H9 (cell line): ENCODE measurements at regions not wholly inside any gene's neighbourhood (a gene's known extent, or its start where the extent isn't known, plus 50 kb on each side); places are given as distances from the start of the nearest gene placed in this dataset.

ENCODE experiments used
- DNase-seq: peaks from one replicate; pipeline ENCODE4 v3.0.0-alpha.2; 2017
- H2AFZ ChIP-seq: one replicate; pipeline ENCODE4 v1.6.1; 2013; ENCODE audit warnings: mild to moderate bottlenecking, low read length, control low read depth, moderate library complexity
- H2AK5ac ChIP-seq: 2 replicates; pipeline ENCODE4 v1.6.1; 2013; ENCODE audit warnings: low read length, control low read depth, mixed read lengths; ENCODE audit not compliant: insufficient read length
- H2BK120ac ChIP-seq: one replicate; pipeline ENCODE4 v1.6.1; 2013; ENCODE audit warnings: low read depth, mild to moderate bottlenecking, low read length, control low read depth, inconsistent platforms; ENCODE audit not compliant: poor library complexity, severe bottlenecking
- H2BK12ac ChIP-seq: 2 replicates; pipeline ENCODE4 v1.6.1; 2013; ENCODE audit warnings: low read length, control low read depth, mixed read lengths, low read depth; ENCODE audit not compliant: insufficient read length
- H2BK15ac ChIP-seq: 2 replicates; pipeline ENCODE4 v1.6.1; 2013; ENCODE audit warnings: low read depth, low read length, control low read depth
- H2BK20ac ChIP-seq: one replicate; pipeline ENCODE4 v1.6.1; 2013; ENCODE audit warnings: low read depth, mild to moderate bottlenecking, low read length, control low read depth, inconsistent platforms; ENCODE audit not compliant: poor library complexity, severe bottlenecking
- H2BK5ac ChIP-seq: 2 replicates; pipeline ENCODE4 v1.6.1; 2013; ENCODE audit warnings: low read length, control low read depth, mixed read lengths; ENCODE audit not compliant: insufficient read length
- H3K14ac ChIP-seq: 2 replicates; pipeline ENCODE4 v1.6.1; 2013; ENCODE audit warnings: low read length, control low read depth; ENCODE audit not compliant: insufficient read depth
- H3K18ac ChIP-seq: 2 replicates; pipeline ENCODE4 v1.6.1; 2013; ENCODE audit warnings: low read depth, mild to moderate bottlenecking, mixed read lengths, low read length, control low read depth; ENCODE audit not compliant: insufficient read length
- H3K23ac ChIP-seq: 2 replicates; pipeline ENCODE4 v1.6.1; 2013; ENCODE audit warnings: low read length, control low read depth, mixed read lengths, low read depth; ENCODE audit not compliant: insufficient read length
- H3K23me2 ChIP-seq: 2 replicates; pipeline ENCODE4 v1.6.1; 2013; ENCODE audit warnings: low read depth, mild to moderate bottlenecking, mixed read lengths, low read length, control low read depth; ENCODE audit not compliant: insufficient read length, poor library complexity, severe bottlenecking
- H3K27ac ChIP-seq: 2 replicates; pipeline ENCODE4 v1.5.1; 2013; ENCODE audit warnings: low read length, control low read depth, mixed read lengths, low read depth; ENCODE audit not compliant: insufficient read length
- H3K27me3 ChIP-seq: 2 replicates; pipeline ENCODE4 v1.6.1; 2013; ENCODE audit warnings: low read length, control low read depth, inconsistent platforms; ENCODE audit not compliant: insufficient read depth
- H3K4ac ChIP-seq: 2 replicates; pipeline ENCODE4 v1.6.1; 2013; ENCODE audit warnings: low read depth, mild to moderate bottlenecking, control low read depth, inconsistent platforms, low read length, moderate library complexity
- H3K4me1 ChIP-seq: 2 replicates; pipeline ENCODE4 v1.6.1; 2013; ENCODE audit warnings: low read length, control low read depth, inconsistent platforms; ENCODE audit not compliant: insufficient read depth
- H3K4me2 ChIP-seq: 2 replicates; pipeline ENCODE4 v1.6.1; 2013; ENCODE audit warnings: low read length, control low read depth, mixed read lengths; ENCODE audit not compliant: insufficient read length, insufficient read depth
- H3K56ac ChIP-seq: 2 replicates; pipeline ENCODE4 v1.6.1; 2013; ENCODE audit warnings: low read depth, mild to moderate bottlenecking, mixed read lengths, low read length, control low read depth; ENCODE audit not compliant: insufficient read length
- H3K79me1 ChIP-seq: 2 replicates; pipeline ENCODE4 v1.6.1; 2013; ENCODE audit warnings: low read depth, mild to moderate bottlenecking, moderate library complexity, low read length, control low read depth, inconsistent platforms; ENCODE audit not compliant: insufficient read depth, poor library complexity, severe bottlenecking
- H3K79me2 ChIP-seq: 2 replicates; pipeline ENCODE4 v1.6.1; 2013; ENCODE audit warnings: low read length, control low read depth, inconsistent platforms; ENCODE audit not compliant: insufficient read depth
- H3K9ac ChIP-seq: 2 replicates; pipeline ENCODE4 v1.6.1; 2013; ENCODE audit warnings: low read length, control low read depth, mixed read lengths; ENCODE audit not compliant: insufficient read length; ENCODE audit errors: extremely low read depth
- H3K9me3 ChIP-seq: one replicate; pipeline ENCODE4 v1.6.1; 2013; ENCODE audit warnings: low read depth, low read length, inconsistent platforms; ENCODE audit not compliant: control insufficient read depth
- H3T11ph ChIP-seq: one replicate; pipeline ENCODE4 v1.6.1; 2013; ENCODE audit warnings: mild to moderate bottlenecking, low read length, control low read depth, inconsistent platforms
- H4K20me1 ChIP-seq: one replicate; pipeline ENCODE4 v1.6.1; 2013; ENCODE audit not compliant: control insufficient read depth, insufficient read length, insufficient read depth
- H4K5ac ChIP-seq: 2 replicates; pipeline ENCODE4 v1.6.1; 2013; ENCODE audit warnings: low read depth, mild to moderate bottlenecking, mixed read lengths, low read length, control low read depth; ENCODE audit not compliant: insufficient read length
- H4K8ac ChIP-seq: replicated peaks from 2 replicates; pipeline ENCODE4 v1.6.1; 2013; ENCODE audit warnings: low read length, control low read depth, mixed read lengths, low read depth; ENCODE audit not compliant: insufficient read length
- H4K91ac ChIP-seq: 2 replicates; pipeline ENCODE4 v1.6.1; 2013; ENCODE audit warnings: low read depth, mild to moderate bottlenecking, moderate library complexity, mixed read lengths, low read length, control low read depth; ENCODE audit not compliant: insufficient read length
- H3K27ac Mint-ChIP-seq, 3 experiments: 2 replicates in 2 of 3; 3 replicates in 1 of 3; pipeline ENCODE4 v1.8.0; 2020 to 2021; ENCODE audit warnings: mixed read lengths in 3 of 3, mild to moderate bottlenecking in 1 of 3, moderate library complexity in 1 of 3
- H3K27me3 Mint-ChIP-seq: 2 replicates; pipeline ENCODE4 v1.8.0; 2021; ENCODE audit warnings: low read depth, mild to moderate bottlenecking, moderate library complexity, mixed read lengths
- H3K36me3 Mint-ChIP-seq, 3 experiments: 2 replicates in 2 of 3; 3 replicates in 1 of 3; pipeline ENCODE4 v1.8.0; 2020 to 2021; ENCODE audit warnings: low read depth in 3 of 3, mixed read lengths in 3 of 3; ENCODE audit not compliant: insufficient read depth in 1 of 3
- H3K4me1 Mint-ChIP-seq, 2 experiments: 2 replicates each; pipeline ENCODE4 v1.8.0; 2020; ENCODE audit warnings: mixed read lengths in 2 of 2
- H3K4me3 Mint-ChIP-seq, 2 experiments: 2 replicates in 1 of 2; 3 replicates in 1 of 2; pipeline ENCODE4 v1.8.0; 2020 to 2021; ENCODE audit warnings: mild to moderate bottlenecking in 2 of 2, mixed read lengths in 2 of 2, moderate library complexity in 1 of 2
- H3K9me3 Mint-ChIP-seq, 2 experiments: 2 replicates in 1 of 2; 3 replicates in 1 of 2; pipeline ENCODE4 v1.8.0; 2020; ENCODE audit warnings: mild to moderate bottlenecking in 2 of 2, mixed read lengths in 2 of 2, moderate library complexity in 1 of 2
- CTCF ChIP-seq: fragments of 200-600 bp; sonication (generic); conservative IDR thresholded peaks from 3 replicates; pipeline ENCODE4 v1.8.0; 2021; ENCODE audit warnings: antibody characterized with exemption, mild to moderate bottlenecking
- WGBS: extraction: QIAGEN DNeasy Blood & Tissue Kit; methylation state at CpG from one replicate; pipeline ENCODE4 v1.1.7; 2013; ENCODE audit warnings: missing lambda C conversion rate, low lambda C conversion rate, mixed read lengths; ENCODE audit not compliant: insufficient read length; ENCODE audit errors: extremely low coverage; 5-methylcytosine and 5-hydroxymethylcytosine counted together

DNA sequence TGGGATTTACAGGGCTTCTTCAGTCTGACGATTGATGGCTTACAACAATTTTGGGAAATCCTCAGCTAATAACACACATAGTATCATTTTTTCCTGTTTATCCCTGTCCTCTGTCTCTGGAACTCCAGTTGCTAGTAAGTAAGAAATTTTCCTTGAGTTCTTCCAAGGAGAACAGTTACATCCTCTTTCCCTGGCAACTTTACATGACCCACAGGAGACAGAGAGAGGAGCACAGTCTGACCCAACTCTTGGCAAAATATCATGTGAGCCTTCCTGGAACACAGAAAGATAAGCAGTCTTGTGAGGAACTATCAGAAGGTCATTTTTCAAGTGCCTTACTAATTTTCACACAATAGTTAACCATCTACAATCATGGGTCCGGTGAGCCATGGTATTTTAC lies 578.7 kb upstream of the PABPC4L start:
- TF ChIP-seq CTCF, result no peak
- H3K4me3 Mint-ChIP-seq, result no peak overlapping the region
- Histone ChIP-seq H2AFZ (no peak overlapping the region), H3K4ac (no peak overlapping the region), H3K56ac (no peak overlapping the region), H3T11ph (no peak overlapping the region), H3K79me1 (no peaks in the 10 kb centered on the region), H4K8ac (no peak overlapping the region), H3K23me2 (no peaks in the 10 kb centered on the region), H2BK120ac (no peak overlapping the region), H3K79me2 (no peaks in the 10 kb centered on the region), H2BK12ac (no peak overlapping the region), H3K9me3 (no peaks in the 10 kb centered on the region), H3K18ac (no peak overlapping the region), H2BK15ac (no peak overlapping the region), H3K23ac (no peak overlapping the region), H2BK5ac (no peak overlapping the region), H3K27ac (no peak overlapping the region), H3K4me2 (no peak overlapping the region), H4K91ac (no peak overlapping the region), H3K14ac (no peak overlapping the region), H3K27me3 (no peaks in the 10 kb centered on the region), H2AK5ac (no peak overlapping the region), H2BK20ac (no peak overlapping the region), H4K5ac (no peak overlapping the region), H4K20me1 (no peaks in the 10 kb centered on the region), H3K9ac (no peak overlapping the region), H3K4me1 (no peaks in the 10 kb centered on the region)
- H3K27me3 Mint-ChIP-seq, result no peaks in the 10 kb centered on the region
- no peak overlapping the region; a peak in 1 of 7 replicates for H3K27ac Mint-ChIP-seq
- no peak for DNase-seq
- H3K36me3 Mint-ChIP-seq, result peaks cover 2 to 20% (median 5%) of the 10 kb centered on the region in 3 experiments; a peak in 6 of 7 replicates
- no CpG with 5 or more reads among the region's 2 CpGs for WGBS
- peaks cover 15 to 20% of the 10 kb centered on the region in 2 experiments for H3K9me3 Mint-ChIP-seq
- peaks cover 0 to 9% of the 10 kb centered on the region in 2 experiments; a peak in 1 of 4 replicates for H3K4me1 Mint-ChIP-seq
